GM10248 (cell line): ENCODE measurements at regions not wholly inside any gene's neighbourhood (a gene's known extent, or its start where the extent isn't known, plus 50 kb on each side); places are given as distances from the start of the nearest gene placed in this dataset.

ENCODE experiments used
- CTCF ChIA-PET: fragments of 300-600 bp; sonication (Branson Sonifier 250); formaldehyde crosslinking; extraction: SDS; loops from one replicate; lab custom pipeline; 2021; ENCODE audit warnings: antibody characterized with exemption; lab: Yijun Ruan, JAX
- POLR2A ChIA-PET: fragments of 350-650 bp; sonication (Branson Sonifier 250); formaldehyde crosslinking; extraction: SDS; loops from one replicate; lab custom pipeline; 2020; ENCODE audit warnings: antibody characterized with exemption; lab: Yijun Ruan, JAX
- DNase-seq: peaks from one replicate; pipeline ENCODE4 v3.0.0; 2012; ENCODE audit errors: extremely low spot score
- CTCF ChIP-seq: IDR thresholded peaks from 2 replicates; pipeline ENCODE4 v1.5.1; 2012; ENCODE audit warnings: mild to moderate bottlenecking, low read depth; ENCODE audit errors: extremely low read depth, missing control alignments, control extremely low read depth

GRCh38 chr10:118116362-118116714, 69.6 kb upstream of the RAB11FIP2 start:
- CTCF ChIA-PET: no interaction called here
- no peak for TF ChIP-seq CTCF
- DNase-seq: no peak
- POLR2A ChIA-PET: no interaction called here

GRCh38 chr10:118115701-118116100, 69.0 kb upstream of the RAB11FIP2 start:
- CTCF ChIA-PET: no interaction called here
- TF ChIP-seq CTCF: no peak
- no peak for DNase-seq
- POLR2A ChIA-PET: no interaction called here

GRCh38 chr10:118114992-118115391, 68.3 kb upstream of the RAB11FIP2 start:
- TF ChIP-seq CTCF: no peak
- no peak for DNase-seq
- ChIA-PET POLR2A (no interaction called here), CTCF (no interaction called here)

- TF ChIP-seq CTCF: no peak
- DNase-seq: no peak
- POLR2A ChIA-PET: no interaction called here
- CTCF ChIA-PET: interaction anchor here (0.7 kb wide), 1 partner anchor 218 kb away, joined by 3 read pairs; no protein-coding TSS in a partner anchor
These were observed 65.9 kb upstream of the RAB11FIP2 start for GRCh38 chr10:118112543-118113125.

- DNase-seq: no peak
- ChIA-PET CTCF (no interaction called here), POLR2A (no interaction called here)
- no peak for TF ChIP-seq CTCF
These were observed 64.0 kb upstream of the RAB11FIP2 start for GRCh38 chr10:118110750-118111149.

GRCh38 chr10:118108194-118109026, 61.7 kb upstream of the RAB11FIP2 start:
- ChIA-PET CTCF (no interaction called here), POLR2A (no interaction called here)
- no peak for DNase-seq
- TF ChIP-seq CTCF: no peak
